NCI-H1694 (cell line): ENCODE measurements at regions not wholly inside any gene's neighbourhood (a gene's known extent, or its start where the extent isn't known, plus 50 kb on each side); places are given as distances from the start of the nearest gene placed in this dataset.

Experiments
- DNase-seq: peaks from one replicate; lab custom pipeline; 2025; lab: John Stamatoyannopoulos, UW

GRCh38 chr21:16363100-16363499, 633.3 kb downstream of the USP25 start:
- no peak for DNase-seq

DNA sequence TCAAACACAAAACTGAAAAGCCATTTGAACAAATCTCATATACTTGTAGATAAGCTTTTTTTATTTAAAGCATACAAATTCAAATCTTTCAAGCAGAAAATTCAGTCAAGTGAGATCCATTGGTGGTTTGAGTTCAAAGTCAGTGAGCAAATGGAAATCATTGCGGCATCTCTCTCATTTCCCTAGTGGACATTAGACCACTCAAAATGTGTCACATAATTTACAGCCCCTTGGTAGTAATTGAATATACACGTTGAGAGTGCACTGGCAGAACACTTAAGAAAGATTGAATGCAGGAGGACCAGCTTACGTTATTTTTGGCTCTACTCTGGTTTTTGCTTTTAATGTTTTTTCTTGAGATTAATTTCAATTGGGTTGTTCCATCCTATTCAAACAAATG, 633.7 kb downstream of the USP25 start:
- no peak for DNase-seq

- no peak for DNase-seq
These were observed 636.4 kb downstream of the USP25 start for GRCh38 chr21:16366207-16366606.

DNA sequence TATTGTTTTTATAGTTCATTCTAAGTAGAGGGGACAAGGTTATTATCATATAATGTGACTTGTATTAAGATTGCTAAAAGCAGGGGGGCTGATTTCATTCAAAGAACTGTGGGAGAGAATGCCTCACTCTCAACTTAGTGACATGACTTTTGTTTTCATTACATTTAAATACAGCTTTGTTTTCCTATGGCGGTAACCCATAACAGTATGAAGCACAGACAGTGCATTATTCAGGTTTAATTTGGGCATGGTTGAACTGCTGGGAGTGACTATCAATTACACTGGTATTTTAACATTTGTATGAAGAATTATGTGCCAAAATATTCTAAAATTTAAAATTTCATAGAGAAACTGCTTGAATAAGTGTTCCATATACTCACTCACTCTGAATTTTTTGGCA, 637.3 kb downstream of the USP25 start:
- DNase-seq, result no peak

- DNase-seq, result no peak
These were observed 640.4 kb downstream of the USP25 start for GRCh38 chr21:16370186-16370585.

DNA sequence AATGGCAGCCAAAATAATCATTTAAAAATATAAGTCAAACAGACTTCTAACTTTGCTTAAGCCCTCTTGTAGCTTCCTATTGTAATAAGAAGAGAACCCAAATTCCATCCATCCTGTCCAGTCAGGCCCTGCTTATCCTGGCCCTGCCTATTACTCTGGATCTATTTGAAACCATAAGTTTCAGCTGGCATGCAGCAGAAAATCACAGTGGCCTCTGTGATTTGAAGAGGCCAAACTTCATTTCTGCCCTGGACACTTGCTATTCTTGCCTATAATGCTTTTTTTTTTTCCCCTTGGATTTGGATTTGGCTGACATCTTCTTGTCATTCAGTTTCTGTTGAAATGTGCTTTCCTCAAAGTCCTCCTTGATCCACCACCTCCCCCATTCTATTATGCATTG, 642.8 kb downstream of the USP25 start:
- DNase-seq, result no peak

DNA sequence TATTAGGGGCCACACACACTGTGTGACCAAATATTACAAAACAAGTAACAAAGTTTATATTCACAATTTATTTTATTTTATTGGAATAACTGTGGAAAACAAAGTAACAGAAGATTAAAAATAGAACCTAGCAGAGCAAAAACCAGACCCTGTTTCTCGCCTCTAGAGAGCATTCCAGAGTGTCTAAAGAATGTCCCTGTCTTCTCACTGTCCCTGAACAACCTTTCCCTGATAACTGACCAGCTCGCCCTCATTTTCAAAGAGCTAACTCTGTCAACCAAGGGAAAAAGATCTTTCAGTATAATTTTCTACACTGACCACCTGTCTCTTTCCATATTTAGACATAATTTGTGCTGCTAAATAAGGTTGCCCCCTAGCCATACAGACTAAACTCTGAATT, 646.9 kb downstream of the USP25 start:
- DNase-seq, result no peak

DNA sequence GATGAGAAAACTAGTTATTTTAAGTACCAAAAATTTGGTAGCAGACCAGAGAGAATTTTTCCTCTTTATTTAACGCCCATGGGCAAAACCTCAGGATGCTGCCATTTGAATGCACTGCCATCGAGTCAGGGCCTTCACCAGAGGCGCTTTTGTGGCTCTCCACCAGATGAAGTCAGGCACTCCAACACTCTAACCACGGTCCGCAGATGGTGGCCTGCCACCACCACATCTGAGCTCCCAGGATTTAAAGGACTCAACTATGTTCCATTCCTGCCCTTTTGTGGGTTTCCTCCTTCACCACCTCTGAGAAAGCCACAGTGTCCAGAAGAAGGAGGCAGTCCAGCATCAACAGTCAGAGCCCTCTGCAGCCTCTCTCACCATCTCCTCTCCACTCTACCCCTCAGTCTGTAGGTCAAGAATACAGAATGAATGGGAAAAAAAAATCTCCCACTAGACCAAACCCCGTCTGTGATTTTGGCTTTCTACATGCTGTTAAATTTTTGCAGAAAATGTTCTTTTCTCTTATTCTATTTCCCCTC, 647.4 kb downstream of the USP25 start:
- no peak for DNase-seq

GRCh38 chr21:16377857-16378256, 648.1 kb downstream of the USP25 start:
- DNase-seq, result no peak

DNA sequence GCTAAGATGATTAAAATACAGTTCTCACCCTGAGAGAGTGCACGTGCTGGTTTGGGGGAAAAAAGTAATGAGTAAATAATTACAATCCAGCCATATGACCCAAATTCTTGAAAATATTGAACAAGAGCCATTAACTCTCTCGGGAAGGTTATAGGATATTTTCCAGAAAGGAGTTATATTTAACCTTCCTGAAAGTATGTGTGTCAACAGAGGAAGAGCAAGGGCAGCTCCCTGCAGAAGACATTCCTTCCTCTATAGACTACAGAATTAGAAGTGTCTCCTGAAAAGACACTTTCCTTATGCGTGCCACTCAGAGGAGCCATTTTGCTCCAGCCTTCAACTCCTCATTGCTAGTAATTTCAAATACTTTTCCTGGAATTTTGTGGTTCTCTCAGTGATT, 648.7 kb downstream of the USP25 start:
- DNase-seq, result no peak

DNA sequence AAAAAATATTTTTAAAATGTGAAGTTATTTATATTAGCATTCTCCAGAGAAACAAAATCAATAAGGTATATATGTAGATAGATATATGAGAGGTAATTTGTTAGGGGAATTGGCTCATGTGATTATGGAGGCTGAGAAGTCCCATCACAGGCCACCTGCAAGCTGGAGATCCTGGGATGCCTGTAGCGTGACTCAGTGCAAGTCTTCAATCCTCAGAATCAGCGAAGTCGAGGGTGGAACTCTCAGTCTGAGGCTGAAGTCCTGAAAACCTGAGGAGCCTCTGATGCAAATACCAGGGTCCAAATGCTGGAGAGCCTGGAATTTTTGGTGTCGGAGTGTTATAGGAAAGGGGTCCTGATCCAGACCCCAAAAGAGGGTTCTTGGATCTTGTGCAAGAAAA, 658.5 kb downstream of the USP25 start:
- DNase-seq, result no peak

DNA sequence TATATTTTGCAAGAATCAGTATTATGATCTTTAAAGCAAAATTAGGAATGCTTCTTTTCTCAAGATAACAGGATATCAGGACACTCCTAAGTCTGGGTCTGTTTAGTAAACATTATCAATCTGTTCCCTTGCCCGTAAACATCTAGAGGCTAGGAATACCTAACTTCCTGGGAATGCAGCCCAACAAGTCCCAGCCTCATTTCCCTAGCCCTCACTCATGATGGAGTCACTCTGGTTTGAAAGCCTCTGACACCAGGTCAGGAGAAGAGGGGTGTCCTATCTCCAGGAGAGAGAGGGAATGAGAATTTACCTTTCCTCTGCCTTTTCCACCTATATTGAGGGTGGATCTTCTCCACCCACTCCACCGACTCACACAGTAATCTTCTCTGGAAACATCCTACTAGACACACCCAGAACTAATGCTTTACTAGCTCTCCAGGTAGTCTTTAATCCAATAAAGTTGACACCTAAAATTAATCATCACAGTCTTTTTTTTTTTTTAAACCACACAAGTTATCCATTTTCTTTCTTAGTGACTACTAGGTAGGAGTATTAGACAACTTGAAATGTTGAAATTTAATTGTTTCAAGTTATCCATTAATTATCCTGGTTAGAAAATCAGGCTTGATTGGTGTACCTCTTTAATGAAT, 659.3 kb downstream of the USP25 start:
- DNase-seq, result no peak

DNA sequence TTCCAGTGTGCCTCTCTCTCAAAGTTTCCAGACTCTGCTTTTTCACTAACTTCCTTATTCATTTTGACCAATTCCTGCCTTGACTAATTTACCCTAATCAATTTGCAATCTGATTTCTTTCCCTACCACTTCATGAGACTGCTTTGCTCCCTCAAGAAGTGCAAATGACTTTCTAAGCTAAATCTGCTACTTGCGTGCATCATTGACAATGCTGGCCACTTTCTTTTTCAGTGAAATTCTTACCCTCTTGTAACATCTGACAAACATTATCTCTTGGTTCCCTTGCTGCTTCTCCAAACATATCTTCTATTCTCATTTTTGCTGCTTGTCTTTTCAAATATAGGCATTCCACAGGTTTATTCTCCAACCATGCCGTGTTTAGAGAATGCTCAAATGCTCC, 659.9 kb downstream of the USP25 start:
- no peak for DNase-seq

DNA sequence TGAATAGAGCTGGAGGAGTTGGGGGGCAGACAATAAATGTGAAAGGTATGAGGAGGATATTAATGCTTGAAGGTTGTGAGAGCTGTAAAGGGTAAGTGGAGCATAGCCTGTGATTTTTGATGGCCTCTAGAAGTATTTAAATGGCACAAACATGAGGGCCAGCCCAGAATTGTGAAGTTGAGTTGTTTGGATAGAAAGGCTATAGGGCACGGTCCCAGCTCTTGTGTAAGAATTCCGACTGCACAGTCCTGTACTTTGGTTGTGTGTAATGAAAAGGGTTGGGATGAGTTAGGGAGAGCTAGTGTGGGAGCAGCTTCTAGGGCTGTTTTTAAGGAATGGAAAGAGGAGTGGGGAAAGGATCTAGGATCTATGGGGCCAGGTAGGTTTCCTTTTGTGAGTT, 665.5 kb downstream of the USP25 start:
- DNase-seq, result no peak

GRCh38 chr21:16402752-16403151, 673.0 kb downstream of the USP25 start:
- no peak for DNase-seq

DNA sequence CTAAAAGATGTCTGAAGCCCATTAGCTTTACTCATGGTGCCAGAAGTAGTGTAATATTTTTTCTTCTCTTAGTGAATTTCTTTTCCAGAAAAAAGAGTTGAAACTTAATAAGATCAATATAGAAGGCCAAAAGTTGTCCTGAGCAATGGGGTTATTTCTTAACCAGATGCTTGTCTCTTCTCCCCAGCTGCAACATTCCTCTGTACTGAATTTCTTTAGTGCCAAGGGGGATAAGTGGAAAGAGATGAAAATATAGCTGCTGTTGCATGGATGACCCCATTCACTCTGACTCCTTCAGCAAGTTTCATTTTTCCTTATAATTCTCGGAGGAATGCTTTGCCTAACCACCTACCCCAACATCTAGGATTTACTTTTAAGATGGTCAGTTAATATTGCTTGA, 675.0 kb downstream of the USP25 start:
- no peak for DNase-seq

DNA sequence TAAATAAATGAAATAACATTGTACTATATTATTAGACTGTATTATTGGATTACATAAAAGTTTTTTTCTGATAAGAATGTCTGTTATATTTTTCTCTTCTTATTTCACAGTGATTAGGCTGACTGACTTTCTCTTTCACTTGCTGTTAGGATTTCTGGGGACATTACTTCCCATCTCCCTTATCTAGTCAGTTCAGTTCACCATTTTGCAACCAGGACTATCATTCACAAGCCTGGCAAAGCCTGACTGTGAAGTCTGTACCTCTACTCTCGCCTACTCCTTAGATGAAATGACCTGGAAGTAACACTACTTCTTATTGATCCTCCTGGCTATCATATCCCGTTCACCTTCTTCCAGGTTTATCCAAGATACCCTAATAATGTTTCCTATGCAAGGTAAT, 676.6 kb downstream of the USP25 start:
- DNase-seq, result no peak

- DNase-seq, result no peak
These were observed 677.8 kb downstream of the USP25 start for GRCh38 chr21:16407403-16408240.

DNA sequence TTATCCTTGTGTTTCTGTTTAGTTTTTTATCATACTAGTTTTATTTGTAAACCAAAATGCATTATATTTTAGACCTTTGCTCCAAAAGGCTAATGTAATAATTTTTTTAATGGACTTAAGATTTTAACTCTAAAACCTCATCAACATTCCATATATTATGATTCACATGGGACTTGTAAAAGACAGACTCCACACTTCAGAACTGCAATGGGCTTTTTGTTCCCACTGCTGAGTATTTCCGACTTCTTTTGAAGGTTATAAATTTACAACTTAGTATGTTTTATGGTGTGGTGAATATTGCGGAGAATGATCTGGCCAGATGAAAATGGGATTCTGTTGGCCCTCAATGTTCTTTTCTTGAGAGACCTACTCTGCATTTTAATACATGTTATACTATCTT, 678.5 kb downstream of the USP25 start:
- no peak for DNase-seq

DNA sequence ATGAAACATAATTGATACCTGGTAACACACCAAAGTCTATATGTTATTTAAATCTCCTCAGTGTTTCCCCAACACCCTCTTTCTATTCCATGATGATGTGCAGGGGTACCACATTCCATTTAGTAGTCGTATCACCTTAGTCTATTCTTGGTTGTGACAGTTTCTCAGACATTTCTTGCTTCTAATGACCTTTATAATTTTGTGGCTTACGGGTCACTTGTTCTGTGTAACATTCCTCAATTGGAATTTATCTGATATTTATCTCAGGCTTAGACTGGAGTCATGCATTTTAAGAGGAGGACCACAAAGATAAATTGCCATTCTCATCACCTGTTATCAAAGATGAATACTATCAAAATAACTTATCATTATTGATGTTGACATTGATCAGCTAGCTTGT, 679.6 kb downstream of the USP25 start:
- DNase-seq, result no peak

GRCh38 chr21:16418226-16418625, 688.4 kb downstream of the USP25 start:
- DNase-seq, result no peak

DNA sequence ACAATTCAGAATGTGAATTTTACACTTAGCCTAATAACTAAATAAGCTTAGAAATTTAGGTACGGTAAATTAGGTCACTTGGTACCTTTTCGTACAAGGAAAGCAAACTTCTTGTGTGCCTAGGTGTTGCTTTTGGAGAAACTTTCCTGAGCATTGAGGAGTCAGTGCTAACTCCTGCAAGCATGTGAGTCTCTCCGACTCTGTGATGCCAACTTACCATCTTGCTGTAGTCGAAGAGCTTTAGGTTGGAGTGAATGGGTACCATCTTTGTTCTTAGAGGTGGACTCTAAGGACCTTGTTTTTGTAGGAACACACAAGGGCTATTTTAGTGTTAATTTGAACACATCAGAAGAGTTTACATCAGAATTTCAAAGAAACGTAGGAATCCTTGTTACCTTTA, 688.9 kb downstream of the USP25 start:
- DNase-seq, result no peak

- DNase-seq, result no peak
These were observed 689.6 kb downstream of the USP25 start for GRCh38 chr21:16419188-16419921.
